Endothelial cell of umbilical vein (primary cell): ENCODE measurements at regions not wholly inside any gene's neighbourhood (a gene's known extent, or its start where the extent isn't known, plus 50 kb on each side); places are given as distances from the start of the nearest gene placed in this dataset.

Experiments used
- BruUV-seq: library from RNA; stranded (reverse); fragments of 400-500 nt; replicated peaks from 2 replicates; lab custom pipeline; 2021; lab: Mats Ljungman, UMichigan
- CTCF ChIA-PET: fragments of 300-600, 350-600 bp; sonication (Branson Sonifier 250); formaldehyde crosslinking; loops from one replicate; lab custom pipeline; 2021; ENCODE audit warnings: antibody characterized with exemption, inconsistent platforms; lab: Charles Lee
- POLR2A ChIA-PET: fragments of 300-600, 350-600 bp; sonication (Branson Sonifier 250); formaldehyde crosslinking; loops from one replicate; lab custom pipeline; 2021; ENCODE audit warnings: antibody characterized with exemption, inconsistent platforms; lab: Charles Lee
- DNase-seq: peaks from one replicate; pipeline ENCODE4 v3.0.0-alpha.2; 2011; ENCODE audit warnings: low read depth, low spot score
- FAIRE-seq: peaks from 2 replicates; lab custom pipeline; 2011; peaks lifted over from hg19 to GRCh38; lab: Jason Lieb, UNC
- H2AFZ ChIP-seq: 2 replicates; pipeline ENCODE4 v1.6.0; 2012; ENCODE audit warnings: low read depth, low read length, control low read depth, inconsistent platforms
- H3K27ac ChIP-seq: 2 replicates; pipeline ENCODE4 v1.5.1; 2011; ENCODE audit warnings: low read depth, mild to moderate bottlenecking, control low read depth, low read length, moderate library complexity; ENCODE audit not compliant: insufficient read depth
- H3K27me3 ChIP-seq, 2 experiments: 2 replicates each; pipeline versions ENCODE4 v1.6.0 to v1.6.1; 2011; ENCODE audit warnings: low read length in 2 of 2, mixed read lengths in 1 of 2; ENCODE audit not compliant: control insufficient read depth in 2 of 2, insufficient read depth in 2 of 2
- H3K36me3 ChIP-seq, 2 experiments: 2 replicates in 1 of 2; 3 replicates in 1 of 2; pipeline ENCODE4 v1.5.1; 2011; ENCODE audit warnings: low read length in 2 of 2, mild to moderate bottlenecking in 1 of 2, moderate library complexity in 1 of 2; ENCODE audit not compliant: control insufficient read depth in 2 of 2, insufficient read depth in 2 of 2; ENCODE audit errors: extremely low read depth in 1 of 2
- H3K4me1 ChIP-seq: 3 replicates; pipeline ENCODE4 v1.5.1; 2011; ENCODE audit warnings: mild to moderate bottlenecking, low read length; ENCODE audit not compliant: control insufficient read depth, insufficient read depth; ENCODE audit errors: extremely low read depth
- H3K4me2 ChIP-seq: 2 replicates; pipeline ENCODE4 v1.6.1; 2011; ENCODE audit warnings: low read length, control low read depth, mixed read lengths; ENCODE audit not compliant: insufficient read depth
- H3K4me3 ChIP-seq, 3 experiments: fragments of 200-600 bp in 1 of 3; sonication (generic), shearing (Covaris generic) in 1 of 3; replicated peaks in 1 of 3; 2 replicates each; pipeline ENCODE4 v1.5.1; 2011 to 2016; ENCODE audit warnings: control low read depth in 3 of 3, low read length in 3 of 3, mild to moderate bottlenecking in 2 of 3, inconsistent platforms in 1 of 3, low read depth in 1 of 3, moderate library complexity in 1 of 3; ENCODE audit not compliant: insufficient read depth in 1 of 3
- H3K79me2 ChIP-seq: 2 replicates; pipeline ENCODE4 v1.6.0; 2012; ENCODE audit warnings: low read length, inconsistent platforms; ENCODE audit not compliant: control insufficient read depth, insufficient read depth
- H3K9ac ChIP-seq: replicated peaks from 2 replicates; pipeline ENCODE3; 2011; ENCODE audit warnings: low read length, control low read depth; ENCODE audit not compliant: insufficient read depth; ENCODE audit errors: extremely low read depth
- H3K9me1 ChIP-seq: replicated peaks from 3 replicates; pipeline ENCODE4 v1.6.0; 2011; ENCODE audit warnings: mild to moderate bottlenecking, low read length; ENCODE audit not compliant: control insufficient read depth, insufficient read depth; ENCODE audit errors: extremely low read depth
- H3K9me3 ChIP-seq: replicated peaks from 2 replicates; pipeline ENCODE4 v1.5.1; 2012; ENCODE audit warnings: low read length, inconsistent platforms; ENCODE audit not compliant: control insufficient read depth, insufficient read depth
- H4K20me1 ChIP-seq: replicated peaks from 2 replicates; pipeline ENCODE3; 2011; ENCODE audit warnings: mild to moderate bottlenecking, low read length; ENCODE audit not compliant: control insufficient read depth, insufficient read depth; ENCODE audit errors: extremely low read depth
- FOS ChIP-seq: IDR thresholded peaks from 2 replicates; pipeline ENCODE4 v1.6.1; 2011; ENCODE audit warnings: mild to moderate bottlenecking, low read length, moderate library complexity, borderline replicate concordance; ENCODE audit not compliant: insufficient read depth
- GATA2 ChIP-seq: IDR thresholded peaks from 2 replicates; pipeline ENCODE4 v1.7.0; 2011; ENCODE audit warnings: low read depth, mild to moderate bottlenecking, moderate library complexity, mixed read lengths, low read length; ENCODE audit not compliant: insufficient read length, insufficient read depth
- MAX ChIP-seq: IDR thresholded peaks from 2 replicates; pipeline ENCODE4 v1.6.1; 2011; ENCODE audit not compliant: insufficient read depth, insufficient read length
- MYC ChIP-seq: IDR thresholded peaks from one replicate; pipeline ENCODE4 v1.6.1; 2011; ENCODE audit warnings: mild to moderate bottlenecking, low read depth, low read length
- POLR2A ChIP-seq: IDR thresholded peaks from 2 replicates; pipeline ENCODE4 v1.6.1; 2012; ENCODE audit warnings: low read depth, mild to moderate bottlenecking, control low read depth, low read length
- POLR2AphosphoS5 ChIP-seq: IDR thresholded peaks from 2 replicates; pipeline ENCODE4 v1.6.1; 2012; ENCODE audit warnings: low read depth, mild to moderate bottlenecking, control low read depth, low read length, moderate library complexity; ENCODE audit not compliant: insufficient read depth
- dilution Hi-C: fragments of 300-500 bp; cut with MboI; formaldehyde crosslinking; loops from one replicate; pipeline ENCODE4 v1.15.0; 2019; ENCODE audit warnings: low sequenced_read_pairs; ENCODE audit not compliant: extremely low pct_ligation_motif_present
- intact Hi-C: fragments of 100-400 bp; cut with micrococcal nuclease; formaldehyde crosslinking; loops from one replicate; pipeline ENCODE4 v1.10.0; 2022

GRCh38 chr13:44092078-44092970 lies 212.6 kb downstream of the LACC1 start:
- Histone ChIP-seq H3K27me3 (peaks cover 3 to 9% of the 10 kb centered on the region in 2 experiments), H2AFZ (no peak overlapping the region), H3K9me1 (no peaks in the 10 kb centered on the region), H4K20me1 (no peaks in the 10 kb centered on the region), H3K36me3 (no peaks in the 10 kb centered on the region), H3K9me3 (no peaks in the 10 kb centered on the region), H3K27ac (no peak overlapping the region), H3K4me1 (no peaks in the 10 kb centered on the region), H3K9ac (no peak overlapping the region), H3K4me2 (no peak overlapping the region), H3K4me3 (no peak overlapping the region), H3K79me2 (no peaks in the 10 kb centered on the region)
- DNase-seq, result no peak
- dilution Hi-C loops (no loop called here), intact Hi-C loops (no loop called here)
- POLR2A ChIA-PET, result no interaction called here
- no peak for TF ChIP-seq MYC
- BruUV-seq, result no TSS peak
- CTCF ChIA-PET, result no interaction called here
- no peak for FAIRE-seq

- FAIRE-seq, result no peak
- BruUV-seq, result no TSS peak
- Histone ChIP-seq H3K4me3 (no peak overlapping the region), H3K4me1 (no peaks in the 10 kb centered on the region), H3K9ac (no peak overlapping the region), H2AFZ (no peak overlapping the region), H3K27ac (no peak overlapping the region), H3K9me3 (no peaks in the 10 kb centered on the region), H4K20me1 (no peaks in the 10 kb centered on the region), H3K36me3 (no peaks in the 10 kb centered on the region), H3K27me3 (peaks cover 3 to 9% of the 10 kb centered on the region in 2 experiments), H3K9me1 (no peaks in the 10 kb centered on the region), H3K4me2 (no peak overlapping the region), H3K79me2 (no peaks in the 10 kb centered on the region)
- dilution Hi-C loops (no loop called here), intact Hi-C loops (no loop called here)
- ChIA-PET POLR2A (interaction anchor here (0.7 kb wide), 1 partner anchor 26 kb away, joined by 5 read pairs; no protein-coding TSS in a partner anchor), CTCF (interaction anchor here (0.7 kb wide), 1 partner anchor 1335 kb away, joined by 3 read pairs; no protein-coding TSS in a partner anchor)
- DNase-seq, result peak; percentile 5
- TF ChIP-seq MAX (no peak), MYC (no peak), POLR2A (no peak), POLR2AphosphoS5 (no peak), GATA2 (no peak), FOS (no peak)
Observed at GRCh38 chr13:44093607-44094564, 214.2 kb downstream of the LACC1 start.
